ENCODE measurements at regions not wholly inside any gene's neighbourhood (a gene's known extent, or its start where the extent isn't known, plus 50 kb on each side); places are given as distances from the start of the nearest gene placed in this dataset.

GRCh38 chr2:199011908-199012307 lies 445.8 kb downstream of the SATB2 start:
- TF ChIP-seq, protein P1, sequence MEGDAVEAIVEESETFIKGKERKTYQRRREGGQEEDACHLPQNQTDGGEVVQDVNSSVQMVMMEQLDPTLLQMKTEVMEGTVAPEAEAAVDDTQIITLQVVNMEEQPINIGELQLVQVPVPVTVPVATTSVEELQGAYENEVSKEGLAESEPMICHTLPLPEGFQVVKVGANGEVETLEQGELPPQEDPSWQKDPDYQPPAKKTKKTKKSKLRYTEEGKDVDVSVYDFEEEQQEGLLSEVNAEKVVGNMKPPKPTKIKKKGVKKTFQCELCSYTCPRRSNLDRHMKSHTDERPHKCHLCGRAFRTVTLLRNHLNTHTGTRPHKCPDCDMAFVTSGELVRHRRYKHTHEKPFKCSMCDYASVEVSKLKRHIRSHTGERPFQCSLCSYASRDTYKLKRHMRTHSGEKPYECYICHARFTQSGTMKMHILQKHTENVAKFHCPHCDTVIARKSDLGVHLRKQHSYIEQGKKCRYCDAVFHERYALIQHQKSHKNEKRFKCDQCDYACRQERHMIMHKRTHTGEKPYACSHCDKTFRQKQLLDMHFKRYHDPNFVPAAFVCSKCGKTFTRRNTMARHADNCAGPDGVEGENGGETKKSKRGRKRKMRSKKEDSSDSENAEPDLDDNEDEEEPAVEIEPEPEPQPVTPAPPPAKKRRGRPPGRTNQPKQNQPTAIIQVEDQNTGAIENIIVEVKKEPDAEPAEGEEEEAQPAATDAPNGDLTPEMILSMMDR (IDR thresholded peaks at IDR 0.05; ENCODE audit: low read length) = no peak
- TF ChIP-seq EZH2phosphoT487 (IDR thresholded peaks at IDR 0.05; ENCODE audit: low read length) (no peak), EZH2 (optimal IDR thresholded peaks at IDR 0.05; ENCODE audit: low read depth, low read length) (no peak)
